ENCODE measurements at regions not wholly inside any gene's neighbourhood (a gene's known extent, or its start where the extent isn't known, plus 50 kb on each side); places are given as distances from the start of the nearest gene placed in this dataset.

- no peaks in the 10 kb centered on the region for H3K9me3 ChIP-seq
Observed at GRCh38 chr3:177822681-177823096, 625.4 kb upstream of the TBL1XR1 start.

GRCh38 chr3:177823701-177824189 is 626.5 kb upstream of the TBL1XR1 start:
- Histone ChIP-seq H3K4me3 (no peak overlapping the region), H3K4me1 (peaks cover 0 to 40% (median 28%) of the 10 kb centered on the region in 12 donors), H3K9me3 (no peaks in the 10 kb centered on the region), H3K27ac (peak overlapping the region in 8 of 12 donors; percentile 23 to 75 (median 36)), H3K36me3 (no peaks in the 10 kb centered on the region), H3K27me3 (no peaks in the 10 kb centered on the region)
- DNase-seq (no peak), ATAC-seq (peak in 2 of 4 donors; percentile 9 to 18)
- no peak for TF ChIP-seq POLR2A (IDR thresholded peaks at IDR 0.05)
- intact Hi-C loops (cut with DNase I) = loop anchor here in 1 of 10 donors (10.0 kb wide), 1 partner anchor 501 kb away; no protein-coding TSS in a partner anchor
- 88 to 92% (median 91%) methylated on average over 9 of the region's 9 CpGs for WGBS, 4 donors

More at GRCh38 chr3:177822681-177823096, 625.4 kb upstream of the TBL1XR1 start:
- ATAC-seq (no peak), DNase-seq (no peak)
- WGBS, 4 donors = 67 to 79% (median 70%) methylated on average over 2 of the region's 2 CpGs
- no peak overlapping the region for H3K4me3 ChIP-seq
- no peaks in the 10 kb centered on the region for H3K27me3 ChIP-seq
- no peaks in the 10 kb centered on the region for H3K36me3 ChIP-seq
- peaks cover 0 to 49% (median 33%) of the 10 kb centered on the region in 12 donors for H3K4me1 ChIP-seq
- peak overlapping the region in 1 of 12 donors; percentile 39 for H3K27ac ChIP-seq
- TF ChIP-seq POLR2A (IDR thresholded peaks at IDR 0.05) (no peak), CTCF (IDR thresholded peaks at IDR 0.05) (no peak)
- intact Hi-C loops (cut with DNase I) = loop anchor here in 1 of 10 donors (10.0 kb wide), 1 partner anchor 502 kb away; no protein-coding TSS in a partner anchor

DNA sequence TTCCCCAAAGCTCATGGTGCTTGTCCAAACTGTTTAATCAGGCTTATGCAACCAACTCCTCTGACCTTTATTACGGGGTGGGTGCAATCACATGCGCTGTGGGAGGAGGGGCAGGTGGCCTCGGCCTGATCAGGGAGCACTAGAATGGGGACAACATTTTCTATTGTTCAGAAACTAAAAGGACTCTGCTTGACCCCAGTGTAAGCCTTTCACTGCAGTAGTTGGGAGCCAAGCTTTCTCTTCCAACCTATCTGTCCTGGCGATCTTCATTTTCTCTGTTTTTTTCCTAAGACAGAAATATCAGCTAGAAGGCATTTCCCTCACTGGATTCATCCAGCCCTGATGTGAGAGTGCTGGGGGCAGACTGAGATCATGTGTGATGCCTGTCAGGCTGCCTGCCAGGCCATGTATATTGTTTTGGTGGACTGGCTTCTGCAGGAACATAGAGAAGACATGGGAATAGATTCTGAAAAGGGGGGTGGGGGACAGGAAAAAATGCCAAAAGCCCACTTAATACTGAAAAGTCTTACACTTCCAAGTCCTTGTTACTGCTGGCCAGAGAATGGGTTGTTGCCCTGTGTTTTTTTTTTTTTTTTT is 627.0 kb upstream of the TBL1XR1 start:
- peak in 4 of 5 donors; percentile 39 to 62 (median 60) for DNase-seq
- 21 to 40% (median 32%) methylated on average over 4 of the region's 4 CpGs for WGBS, 4 donors
- no peak overlapping the region for H3K4me3 ChIP-seq
- H3K27me3 ChIP-seq = no peaks in the 10 kb centered on the region
- peaks cover 0 to 39% (median 25%) of the 10 kb centered on the region in 12 donors for H3K4me1 ChIP-seq
- peak overlapping the region in 11 of 12 donors; percentile 15 to 75 (median 35) for H3K27ac ChIP-seq
- peak; percentile 75 to 95 (median 90) for ATAC-seq
- intact Hi-C loops (cut with DNase I) = loop anchor here in 1 of 10 donors (10.0 kb wide), 1 partner anchor 501 kb away; no protein-coding TSS in a partner anchor
- no peaks in the 10 kb centered on the region for H3K36me3 ChIP-seq
- no peak for TF ChIP-seq CTCF (IDR thresholded peaks at IDR 0.05)
- no peak for TF ChIP-seq POLR2A (IDR thresholded peaks at IDR 0.05)
- no peaks in the 10 kb centered on the region for H3K9me3 ChIP-seq

GRCh38 chr3:177824841-177825240 is 627.6 kb upstream of the TBL1XR1 start:
- Histone ChIP-seq H3K27me3 (no peaks in the 10 kb centered on the region), H3K36me3 (no peaks in the 10 kb centered on the region), H3K4me1 (peaks cover 0 to 42% (median 27%) of the 10 kb centered on the region in 12 donors), H3K4me3 (no peak overlapping the region), H3K9me3 (no peaks in the 10 kb centered on the region), H3K27ac (peak overlapping the region in 6 of 12 donors; percentile 15 to 75 (median 47))
- DNase-seq (no peak), ATAC-seq (no peak)
- WGBS, 4 donors = 64 to 81% (median 70%) methylated on average over 4 of the region's 4 CpGs
- intact Hi-C loops (cut with DNase I) = loop anchor here in 1 of 10 donors (10.0 kb wide), 1 partner anchor 500 kb away; no protein-coding TSS in a partner anchor
- TF ChIP-seq POLR2A (IDR thresholded peaks at IDR 0.05) (no peak), CTCF (IDR thresholded peaks at IDR 0.05) (no peak)

Data from heart left ventricle (tissue), 16 donors.